ENCODE measurements at regions not wholly inside any gene's neighbourhood (a gene's known extent, or its start where the extent isn't known, plus 50 kb on each side); places are given as distances from the start of the nearest gene placed in this dataset.

DNA sequence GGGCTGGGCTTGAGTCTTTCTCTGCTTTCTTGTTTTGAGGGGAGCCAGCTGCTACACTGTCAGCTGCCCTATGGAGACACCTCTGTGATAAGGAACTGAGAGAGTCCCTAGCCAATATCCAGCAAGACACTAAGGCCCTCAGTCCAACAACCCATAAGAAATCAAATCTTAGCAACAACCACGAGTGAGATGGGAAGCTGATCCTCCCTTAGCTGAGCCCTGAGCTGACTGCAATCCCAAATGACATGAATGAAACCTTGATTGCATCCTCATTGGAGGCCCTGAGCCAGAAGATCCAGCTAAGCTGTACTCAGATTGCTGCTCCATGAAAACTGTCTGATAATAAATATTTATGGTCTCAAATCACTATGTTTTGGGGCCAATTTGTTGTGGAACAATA is 302.1 kb upstream of the MME start:
- H3K27me3 ChIP-seq (ENCODE audit: control insufficient read depth in 3 of 3, insufficient read depth in 3 of 3, low read length in 3 of 3): peaks cover 0 to 2% (median 0%) of the 10 kb centered on the region in 3 donors

GRCh38 chr3:154776549-154777225 is 303.4 kb upstream of the MME start:
- 42 to 55% (median 44%) methylated on average over 5 of the region's 5 CpGs for WGBS, 3 donors
- DNase-seq (no peak), FAIRE-seq (no peak)
- H3K4me1 ChIP-seq (ENCODE audit: control insufficient read depth in 3 of 3, insufficient read depth in 2 of 3, low read depth in 1 of 3, low read length in 2 of 3): no peaks in the 10 kb centered on the region
- peaks cover 0 to 2% (median 0%) of the 10 kb centered on the region in 3 donors for H3K27me3 ChIP-seq (ENCODE audit: control insufficient read depth in 3 of 3, insufficient read depth in 3 of 3, low read length in 3 of 3)
- H3K27ac ChIP-seq (ENCODE audit: low read depth in 1 of 3, low read length in 2 of 3): no peak overlapping the region
- no peak overlapping the region for H3K4me3 ChIP-seq (ENCODE audit: low read depth in 1 of 3, low read length in 3 of 3)
- no peaks in the 10 kb centered on the region for H3K9me3 ChIP-seq (ENCODE audit: control insufficient read depth in 2 of 2, insufficient read depth in 1 of 2, low read depth in 1 of 2, low read length in 1 of 2)
- no peaks in the 10 kb centered on the region for H3K36me3 ChIP-seq (ENCODE audit: control insufficient read depth in 3 of 3, insufficient read depth in 2 of 3, low read depth in 1 of 3, low read length in 3 of 3)

More for the DNA sequence above, 302.1 kb upstream of the MME start:
- no peak overlapping the region for H3K27ac ChIP-seq (ENCODE audit: low read depth in 1 of 3, low read length in 2 of 3)
- 56 to 76% (median 64%) methylated on average over 1 of the region's 1 CpG for WGBS, 3 donors
- H3K36me3 ChIP-seq (ENCODE audit: control insufficient read depth in 3 of 3, insufficient read depth in 2 of 3, low read depth in 1 of 3, low read length in 3 of 3): no peaks in the 10 kb centered on the region
- DNase-seq (no peak), FAIRE-seq (no peak)
- H3K9me3 ChIP-seq (ENCODE audit: control insufficient read depth in 2 of 2, insufficient read depth in 1 of 2, low read depth in 1 of 2, low read length in 1 of 2): no peaks in the 10 kb centered on the region
- H3K4me1 ChIP-seq (ENCODE audit: control insufficient read depth in 3 of 3, insufficient read depth in 2 of 3, low read depth in 1 of 3, low read length in 2 of 3): no peaks in the 10 kb centered on the region
- no peak overlapping the region for H3K4me3 ChIP-seq (ENCODE audit: low read depth in 1 of 3, low read length in 3 of 3)

DNA sequence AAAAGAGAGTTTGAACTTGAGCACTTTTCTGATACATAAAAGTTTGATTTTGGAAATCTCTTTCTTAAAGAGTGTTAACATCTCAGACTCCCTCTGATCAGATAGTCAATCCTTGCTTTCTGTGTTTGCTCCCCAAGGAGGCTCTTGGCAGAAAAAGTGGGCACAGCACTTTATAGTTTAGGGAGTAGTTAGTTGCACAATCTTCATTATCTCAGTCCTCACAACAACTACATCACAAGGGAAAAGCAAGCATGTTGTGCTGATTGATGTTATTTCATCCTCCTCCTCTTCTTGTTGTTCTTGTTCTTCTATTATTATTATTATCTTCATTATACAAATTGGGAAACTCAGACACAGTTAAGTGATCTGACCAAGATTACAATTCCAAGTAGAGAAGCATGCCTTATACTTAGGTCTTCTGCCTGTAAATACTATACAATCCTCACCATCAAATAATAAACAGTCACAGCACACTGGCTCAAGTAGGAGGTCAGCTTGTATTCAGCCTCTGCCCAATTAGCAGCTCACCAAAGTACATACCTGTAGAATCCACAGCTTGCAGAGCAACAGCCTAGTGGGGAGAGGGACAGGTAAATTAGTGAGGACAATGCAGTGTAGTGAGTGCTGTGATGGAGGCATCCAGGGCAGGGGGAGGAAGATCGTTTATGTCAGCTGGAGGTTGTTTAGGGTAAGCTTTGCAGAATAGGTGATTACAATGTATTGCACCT is 304.1 kb upstream of the MME start:
- no peak for DNase-seq

DNA sequence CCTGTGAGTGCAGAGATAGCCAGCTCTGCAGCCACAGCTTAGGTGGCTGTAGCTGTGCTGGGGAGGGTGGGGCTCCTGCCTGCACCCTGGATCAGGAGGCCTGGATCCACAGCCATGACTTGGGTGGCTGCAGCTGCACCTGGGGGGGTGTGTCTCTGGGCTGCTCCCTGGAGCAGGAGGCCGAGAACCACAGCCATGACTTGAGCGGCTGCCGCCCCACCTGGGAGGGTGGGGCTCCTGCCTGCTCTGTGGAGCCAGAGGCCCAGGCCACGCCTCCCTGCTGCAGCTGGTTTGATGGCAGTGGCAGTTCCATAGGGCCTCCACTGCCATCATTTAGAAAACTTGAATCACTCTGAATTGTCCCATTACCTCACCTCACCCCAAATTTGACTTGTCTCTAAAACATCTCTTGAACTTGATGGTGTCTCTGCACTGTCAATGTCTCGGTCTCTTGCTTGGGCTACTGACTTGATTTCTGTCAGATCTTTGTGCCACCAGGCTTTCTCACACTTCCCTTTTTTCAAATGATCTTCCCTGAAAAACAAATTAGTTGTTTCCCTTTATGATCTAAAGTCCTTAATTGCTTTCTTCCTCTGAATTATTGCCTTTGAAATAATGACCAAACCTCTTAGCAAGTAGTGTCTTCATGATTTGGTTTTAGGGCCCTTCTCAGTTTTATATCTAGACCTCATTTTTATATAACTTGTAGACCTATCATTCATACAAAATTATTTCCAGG is 313.2 kb upstream of the MME start:
- Histone ChIP-seq H3K4me1 (ENCODE audit: control insufficient read depth in 3 of 3, insufficient read depth in 2 of 3, low read depth in 1 of 3, low read length in 2 of 3) (no peaks in the 10 kb centered on the region), H3K4me3 (ENCODE audit: low read depth in 1 of 3, low read length in 3 of 3) (no peak overlapping the region), H3K27ac (ENCODE audit: low read depth in 1 of 3, low read length in 2 of 3) (no peak overlapping the region), H3K9me3 (ENCODE audit: control insufficient read depth in 2 of 2, insufficient read depth in 1 of 2, low read depth in 1 of 2, low read length in 1 of 2) (peaks cover 0 to 7% of the 10 kb centered on the region in 2 donors), H3K27me3 (ENCODE audit: control insufficient read depth in 3 of 3, insufficient read depth in 3 of 3, low read length in 3 of 3) (no peaks in the 10 kb centered on the region), H3K36me3 (ENCODE audit: control insufficient read depth in 3 of 3, insufficient read depth in 2 of 3, low read depth in 1 of 3, low read length in 3 of 3) (no peaks in the 10 kb centered on the region)
- 23 to 76% (median 39%) methylated on average over 5 of the region's 5 CpGs for WGBS, 3 donors
- peak; percentile 17 to 66 for DNase-seq
- FAIRE-seq: no peak

More for the DNA sequence above, 304.1 kb upstream of the MME start:
- Histone ChIP-seq H3K27me3 (ENCODE audit: control insufficient read depth in 3 of 3, insufficient read depth in 3 of 3, low read length in 3 of 3) (peaks cover 0 to 2% (median 0%) of the 10 kb centered on the region in 3 donors), H3K4me3 (ENCODE audit: low read depth in 1 of 3, low read length in 3 of 3) (no peak overlapping the region), H3K4me1 (ENCODE audit: control insufficient read depth in 3 of 3, insufficient read depth in 2 of 3, low read depth in 1 of 3, low read length in 2 of 3) (no peaks in the 10 kb centered on the region), H3K9me3 (ENCODE audit: control insufficient read depth in 2 of 2, insufficient read depth in 1 of 2, low read depth in 1 of 2, low read length in 1 of 2) (no peaks in the 10 kb centered on the region), H3K36me3 (ENCODE audit: control insufficient read depth in 3 of 3, insufficient read depth in 2 of 3, low read depth in 1 of 3, low read length in 3 of 3) (no peaks in the 10 kb centered on the region), H3K27ac (ENCODE audit: low read depth in 1 of 3, low read length in 2 of 3) (no peak overlapping the region)
- FAIRE-seq: no peak
- 14 to 52% (median 43%) methylated on average over 1 of the region's 1 CpG for WGBS, 3 donors

DNA sequence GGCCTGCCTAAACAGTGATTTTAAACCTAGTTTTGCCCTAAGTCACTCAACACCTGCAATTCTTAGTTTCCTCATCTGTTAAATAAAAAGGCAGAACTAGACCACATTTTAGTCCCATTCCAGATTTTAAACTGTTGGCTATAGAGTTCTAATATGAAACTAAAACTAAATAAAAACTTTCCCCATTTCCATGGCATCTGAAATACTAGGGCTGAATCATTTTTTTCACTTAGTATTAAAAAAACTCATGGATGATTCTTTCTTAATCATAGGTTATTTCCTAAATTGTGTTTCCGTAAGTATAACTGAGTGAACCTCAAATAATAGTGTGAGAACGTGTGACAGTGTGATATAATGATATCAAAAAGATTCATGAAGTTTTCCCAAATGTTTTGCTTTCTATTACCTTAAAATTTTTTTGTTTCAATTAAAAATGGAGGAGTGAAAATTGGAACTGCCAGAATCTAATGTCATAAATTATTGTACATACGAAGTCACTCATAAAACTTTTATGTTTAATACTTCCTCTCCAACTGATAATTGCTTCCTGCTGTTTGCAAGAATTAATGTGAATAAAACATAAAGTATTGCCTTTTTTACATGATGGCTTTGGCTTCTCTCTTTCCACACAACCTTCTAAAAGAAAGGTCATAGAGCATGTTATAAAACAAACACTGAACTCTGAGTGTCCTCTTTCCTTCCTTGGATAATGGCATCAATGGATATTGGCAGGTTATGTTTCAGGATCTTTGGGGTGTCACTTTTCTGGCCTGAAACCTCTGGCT is 315.1 kb upstream of the MME start:
- WGBS, 3 donors: 60 to 65% (median 64%) methylated on average over 3 of the region's 3 CpGs
- no peaks in the 10 kb centered on the region for H3K4me1 ChIP-seq (ENCODE audit: control insufficient read depth in 3 of 3, insufficient read depth in 2 of 3, low read depth in 1 of 3, low read length in 2 of 3)
- H3K36me3 ChIP-seq (ENCODE audit: control insufficient read depth in 3 of 3, insufficient read depth in 2 of 3, low read depth in 1 of 3, low read length in 3 of 3): no peaks in the 10 kb centered on the region
- H3K27me3 ChIP-seq (ENCODE audit: control insufficient read depth in 3 of 3, insufficient read depth in 3 of 3, low read length in 3 of 3): no peaks in the 10 kb centered on the region
- no peak overlapping the region for H3K27ac ChIP-seq (ENCODE audit: low read depth in 1 of 3, low read length in 2 of 3)
- DNase-seq: no peak
- peaks cover 0 to 7% of the 10 kb centered on the region in 2 donors for H3K9me3 ChIP-seq (ENCODE audit: control insufficient read depth in 2 of 2, insufficient read depth in 1 of 2, low read depth in 1 of 2, low read length in 1 of 2)
- no peak overlapping the region for H3K4me3 ChIP-seq (ENCODE audit: low read depth in 1 of 3, low read length in 3 of 3)
- no peak for FAIRE-seq

- Histone ChIP-seq H3K36me3 (ENCODE audit: control insufficient read depth in 3 of 3, insufficient read depth in 2 of 3, low read depth in 1 of 3, low read length in 3 of 3) (no peaks in the 10 kb centered on the region), H3K4me3 (ENCODE audit: low read depth in 1 of 3, low read length in 3 of 3) (no peak overlapping the region), H3K9me3 (ENCODE audit: control insufficient read depth in 2 of 2, insufficient read depth in 1 of 2, low read depth in 1 of 2, low read length in 1 of 2) (peaks cover 0 to 7% of the 10 kb centered on the region in 2 donors), H3K27ac (ENCODE audit: low read depth in 1 of 3, low read length in 2 of 3) (no peak overlapping the region), H3K4me1 (ENCODE audit: control insufficient read depth in 3 of 3, insufficient read depth in 2 of 3, low read depth in 1 of 3, low read length in 2 of 3) (no peaks in the 10 kb centered on the region), H3K27me3 (ENCODE audit: control insufficient read depth in 3 of 3, insufficient read depth in 3 of 3, low read length in 3 of 3) (no peaks in the 10 kb centered on the region)
- WGBS, 3 donors: 87 to 92% (median 90%) methylated on average over 3 of the region's 3 CpGs
- FAIRE-seq (no peak), DNase-seq (no peak)
These were observed 317.6 kb upstream of the MME start for GRCh38 chr3:154762486-154762885.

DNA sequence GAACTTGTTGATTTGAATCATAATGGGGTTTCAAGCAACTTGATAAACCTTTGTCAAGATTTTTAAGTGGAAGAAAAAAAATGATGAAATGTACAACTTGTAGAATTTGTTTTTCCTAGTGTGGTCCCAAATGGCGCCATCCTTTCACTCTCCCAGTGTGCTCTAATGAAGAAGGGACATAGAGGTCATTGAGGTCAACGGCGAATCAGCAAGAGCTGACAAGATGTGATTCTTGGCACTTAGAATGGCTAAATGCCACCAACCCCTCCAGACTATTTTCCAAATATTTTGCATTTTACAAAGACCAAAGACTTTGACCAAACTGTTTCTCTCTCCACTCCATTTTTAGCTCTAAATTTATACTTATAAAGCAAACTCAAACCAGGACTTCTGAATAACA is 320.2 kb upstream of the MME start:
- FAIRE-seq: no peak
- no peak for DNase-seq
- Histone ChIP-seq H3K27me3 (ENCODE audit: control insufficient read depth in 3 of 3, insufficient read depth in 3 of 3, low read length in 3 of 3) (no peaks in the 10 kb centered on the region), H3K4me3 (ENCODE audit: low read depth in 1 of 3, low read length in 3 of 3) (no peak overlapping the region), H3K27ac (ENCODE audit: low read depth in 1 of 3, low read length in 2 of 3) (no peak overlapping the region), H3K9me3 (ENCODE audit: control insufficient read depth in 2 of 2, insufficient read depth in 1 of 2, low read depth in 1 of 2, low read length in 1 of 2) (no peaks in the 10 kb centered on the region), H3K36me3 (ENCODE audit: control insufficient read depth in 3 of 3, insufficient read depth in 2 of 3, low read depth in 1 of 3, low read length in 3 of 3) (no peaks in the 10 kb centered on the region), H3K4me1 (ENCODE audit: control insufficient read depth in 3 of 3, insufficient read depth in 2 of 3, low read depth in 1 of 3, low read length in 2 of 3) (no peaks in the 10 kb centered on the region)
- 80 to 92% (median 90%) methylated on average over 3 of the region's 3 CpGs for WGBS, 3 donors

Data from small intestine (tissue), 7 donors.